ENCODE measurements at regions not wholly inside any gene's neighbourhood (a gene's known extent, or its start where the extent isn't known, plus 50 kb on each side); places are given as distances from the start of the nearest gene placed in this dataset.

DNA sequence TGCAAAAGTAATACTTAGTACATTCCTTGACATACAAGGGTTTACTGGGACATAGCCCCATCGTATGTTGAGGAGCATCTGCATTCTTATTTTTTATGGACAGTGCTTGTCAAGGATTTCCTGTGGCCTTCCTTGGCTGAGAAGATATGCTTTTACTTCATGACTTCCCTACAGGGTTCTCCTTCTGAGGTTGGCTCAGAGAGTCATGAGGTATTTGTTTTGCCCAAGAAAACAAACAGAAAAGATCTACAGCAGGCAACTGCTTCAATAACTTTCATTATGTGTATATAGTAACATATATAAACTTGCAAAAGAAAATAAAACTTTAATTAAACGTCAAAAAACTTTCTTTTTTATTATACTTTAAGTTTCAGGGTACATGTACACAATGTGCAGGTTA, 577.2 kb upstream of the SEMA3D start:
- TF ChIP-seq, protein P1, sequence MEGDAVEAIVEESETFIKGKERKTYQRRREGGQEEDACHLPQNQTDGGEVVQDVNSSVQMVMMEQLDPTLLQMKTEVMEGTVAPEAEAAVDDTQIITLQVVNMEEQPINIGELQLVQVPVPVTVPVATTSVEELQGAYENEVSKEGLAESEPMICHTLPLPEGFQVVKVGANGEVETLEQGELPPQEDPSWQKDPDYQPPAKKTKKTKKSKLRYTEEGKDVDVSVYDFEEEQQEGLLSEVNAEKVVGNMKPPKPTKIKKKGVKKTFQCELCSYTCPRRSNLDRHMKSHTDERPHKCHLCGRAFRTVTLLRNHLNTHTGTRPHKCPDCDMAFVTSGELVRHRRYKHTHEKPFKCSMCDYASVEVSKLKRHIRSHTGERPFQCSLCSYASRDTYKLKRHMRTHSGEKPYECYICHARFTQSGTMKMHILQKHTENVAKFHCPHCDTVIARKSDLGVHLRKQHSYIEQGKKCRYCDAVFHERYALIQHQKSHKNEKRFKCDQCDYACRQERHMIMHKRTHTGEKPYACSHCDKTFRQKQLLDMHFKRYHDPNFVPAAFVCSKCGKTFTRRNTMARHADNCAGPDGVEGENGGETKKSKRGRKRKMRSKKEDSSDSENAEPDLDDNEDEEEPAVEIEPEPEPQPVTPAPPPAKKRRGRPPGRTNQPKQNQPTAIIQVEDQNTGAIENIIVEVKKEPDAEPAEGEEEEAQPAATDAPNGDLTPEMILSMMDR (IDR thresholded peaks at IDR 0.05): no peak
- TF ChIP-seq POLR2A (IDR thresholded peaks at IDR 0.05) (no peak), POLR2AphosphoS5 (IDR thresholded peaks at IDR 0.05) (no peak)

Measured in breast epithelium (tissue), 3 donors.